WTC11 (cell line): ENCODE measurements at regions not wholly inside any gene's neighbourhood (a gene's known extent, or its start where the extent isn't known, plus 50 kb on each side); places are given as distances from the start of the nearest gene placed in this dataset.

Experiments used
- FOXJ3 ChIP-seq: sonication (generic); formaldehyde crosslinking; IDR thresholded peaks from 2 replicates; pipeline ENCODE4 v1.9.0; 2021; ENCODE audit warnings: missing genetic modification reagents, mild to moderate bottlenecking, borderline replicate concordance
- GTF2I ChIP-seq: fragments of 250-450 bp; sonication (Bioruptor Pico); conservative IDR thresholded peaks from 2 replicates; pipeline ENCODE4 v1.4.0; 2021; ENCODE audit warnings: mild to moderate bottlenecking
- SP1 ChIP-seq: sonication (generic); formaldehyde crosslinking; conservative IDR thresholded peaks from 2 replicates; pipeline ENCODE4 v1.8.1; 2022; ENCODE audit warnings: missing genetic modification reagents
- ZNF416 ChIP-seq: fragments of 250-450 bp; sonication (Bioruptor Pico); IDR thresholded peaks from 2 replicates; pipeline ENCODE4 v1.9.0; 2021; ENCODE audit warnings: mild to moderate bottlenecking, inconsistent platforms
- TF ChIP-seq, protein P1 (sequence below): sonication (generic); formaldehyde crosslinking; IDR thresholded peaks from 2 replicates; pipeline ENCODE4 v1.8.0; 2022; ENCODE audit warnings: mild to moderate bottlenecking, missing genetic modification reagents
- TF ChIP-seq, protein P2 (sequence below): fragments of 200-600 bp; IDR thresholded peaks from 2 replicates; pipeline ENCODE4 v1.8.0; 2022; ENCODE audit warnings: antibody characterized with exemption
- TF ChIP-seq, protein P3 (sequence below): sonication (generic); formaldehyde crosslinking; IDR thresholded peaks from 2 replicates; pipeline ENCODE4 v1.8.1; 2023; ENCODE audit warnings: mild to moderate bottlenecking, moderate library complexity, missing genetic modification reagents
- TF ChIP-seq, protein P4 (sequence below): sonication (generic); formaldehyde crosslinking; IDR thresholded peaks from 2 replicates; pipeline ENCODE4 v1.8.0; 2022; ENCODE audit warnings: mild to moderate bottlenecking, missing genetic modification reagents
- TF ChIP-seq, protein P5 (sequence below): fragments of 250-450 bp; sonication (Bioruptor Pico); IDR thresholded peaks from 2 replicates; pipeline ENCODE4 v1.8.0; 2021; ENCODE audit warnings: mild to moderate bottlenecking
- TF ChIP-seq, protein P6 (sequence below): fragments of 250-450 bp; sonication (Bioruptor Pico); IDR thresholded peaks from 2 replicates; pipeline ENCODE4 v1.9.0; 2021; ENCODE audit warnings: mild to moderate bottlenecking

DNA sequence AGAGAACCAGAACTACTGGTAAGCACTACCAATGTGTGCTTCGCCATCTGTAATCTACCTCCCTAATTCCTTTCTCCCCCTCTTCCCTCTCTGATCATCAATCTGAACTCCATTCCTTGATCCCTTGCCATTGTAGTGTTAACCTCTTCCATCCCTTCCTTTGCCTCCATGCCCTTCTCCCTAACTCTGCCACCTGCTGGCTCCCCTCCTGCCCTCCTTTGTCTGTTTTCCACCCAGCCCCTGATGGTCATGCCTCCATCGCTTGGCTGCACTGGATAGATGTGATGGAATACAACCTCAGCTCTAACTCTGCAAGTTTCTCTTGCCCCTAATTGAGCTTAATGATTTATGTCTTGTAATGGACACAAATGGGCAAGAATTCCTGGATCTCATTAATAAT, 108.2 kb upstream of the ASIC2 start:
- TF ChIP-seq, protein P1, sequence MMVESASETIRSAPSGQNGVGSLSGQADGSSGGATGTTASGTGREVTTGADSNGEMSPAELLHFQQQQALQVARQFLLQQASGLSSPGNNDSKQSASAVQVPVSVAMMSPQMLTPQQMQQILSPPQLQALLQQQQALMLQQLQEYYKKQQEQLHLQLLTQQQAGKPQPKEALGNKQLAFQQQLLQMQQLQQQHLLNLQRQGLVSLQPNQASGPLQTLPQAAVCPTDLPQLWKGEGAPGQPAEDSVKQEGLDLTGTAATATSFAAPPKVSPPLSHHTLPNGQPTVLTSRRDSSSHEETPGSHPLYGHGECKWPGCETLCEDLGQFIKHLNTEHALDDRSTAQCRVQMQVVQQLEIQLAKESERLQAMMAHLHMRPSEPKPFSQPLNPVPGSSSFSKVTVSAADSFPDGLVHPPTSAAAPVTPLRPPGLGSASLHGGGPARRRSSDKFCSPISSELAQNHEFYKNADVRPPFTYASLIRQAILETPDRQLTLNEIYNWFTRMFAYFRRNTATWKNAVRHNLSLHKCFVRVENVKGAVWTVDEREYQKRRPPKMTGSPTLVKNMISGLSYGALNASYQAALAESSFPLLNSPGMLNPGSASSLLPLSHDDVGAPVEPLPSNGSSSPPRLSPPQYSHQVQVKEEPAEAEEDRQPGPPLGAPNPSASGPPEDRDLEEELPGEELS, result no peak
- TF ChIP-seq, protein P2, sequence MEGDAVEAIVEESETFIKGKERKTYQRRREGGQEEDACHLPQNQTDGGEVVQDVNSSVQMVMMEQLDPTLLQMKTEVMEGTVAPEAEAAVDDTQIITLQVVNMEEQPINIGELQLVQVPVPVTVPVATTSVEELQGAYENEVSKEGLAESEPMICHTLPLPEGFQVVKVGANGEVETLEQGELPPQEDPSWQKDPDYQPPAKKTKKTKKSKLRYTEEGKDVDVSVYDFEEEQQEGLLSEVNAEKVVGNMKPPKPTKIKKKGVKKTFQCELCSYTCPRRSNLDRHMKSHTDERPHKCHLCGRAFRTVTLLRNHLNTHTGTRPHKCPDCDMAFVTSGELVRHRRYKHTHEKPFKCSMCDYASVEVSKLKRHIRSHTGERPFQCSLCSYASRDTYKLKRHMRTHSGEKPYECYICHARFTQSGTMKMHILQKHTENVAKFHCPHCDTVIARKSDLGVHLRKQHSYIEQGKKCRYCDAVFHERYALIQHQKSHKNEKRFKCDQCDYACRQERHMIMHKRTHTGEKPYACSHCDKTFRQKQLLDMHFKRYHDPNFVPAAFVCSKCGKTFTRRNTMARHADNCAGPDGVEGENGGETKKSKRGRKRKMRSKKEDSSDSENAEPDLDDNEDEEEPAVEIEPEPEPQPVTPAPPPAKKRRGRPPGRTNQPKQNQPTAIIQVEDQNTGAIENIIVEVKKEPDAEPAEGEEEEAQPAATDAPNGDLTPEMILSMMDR, result no peak
- TF ChIP-seq ZNF416 (CRISPR knock-in tag), result no peak
- TF ChIP-seq GTF2I (CRISPR knock-in tag), result no peak
- TF ChIP-seq, protein P3, sequence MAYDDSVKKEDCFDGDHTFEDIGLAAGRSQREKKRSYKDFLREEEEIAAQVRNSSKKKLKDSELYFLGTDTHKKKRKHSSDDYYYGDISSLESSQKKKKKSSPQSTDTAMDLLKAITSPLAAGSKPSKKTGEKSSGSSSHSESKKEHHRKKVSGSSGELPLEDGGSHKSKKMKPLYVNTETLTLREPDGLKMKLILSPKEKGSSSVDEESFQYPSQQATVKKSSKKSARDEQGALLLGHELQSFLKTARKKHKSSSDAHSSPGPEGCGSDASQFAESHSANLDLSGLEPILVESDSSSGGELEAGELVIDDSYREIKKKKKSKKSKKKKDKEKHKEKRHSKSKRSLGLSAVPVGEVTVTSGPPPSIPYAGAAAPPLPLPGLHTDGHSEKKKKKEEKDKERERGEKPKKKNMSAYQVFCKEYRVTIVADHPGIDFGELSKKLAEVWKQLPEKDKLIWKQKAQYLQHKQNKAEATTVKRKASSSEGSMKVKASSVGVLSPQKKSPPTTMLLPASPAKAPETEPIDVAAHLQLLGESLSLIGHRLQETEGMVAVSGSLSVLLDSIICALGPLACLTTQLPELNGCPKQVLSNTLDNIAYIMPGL (CRISPR knock-in tag), result no peak
- TF ChIP-seq, protein P4, sequence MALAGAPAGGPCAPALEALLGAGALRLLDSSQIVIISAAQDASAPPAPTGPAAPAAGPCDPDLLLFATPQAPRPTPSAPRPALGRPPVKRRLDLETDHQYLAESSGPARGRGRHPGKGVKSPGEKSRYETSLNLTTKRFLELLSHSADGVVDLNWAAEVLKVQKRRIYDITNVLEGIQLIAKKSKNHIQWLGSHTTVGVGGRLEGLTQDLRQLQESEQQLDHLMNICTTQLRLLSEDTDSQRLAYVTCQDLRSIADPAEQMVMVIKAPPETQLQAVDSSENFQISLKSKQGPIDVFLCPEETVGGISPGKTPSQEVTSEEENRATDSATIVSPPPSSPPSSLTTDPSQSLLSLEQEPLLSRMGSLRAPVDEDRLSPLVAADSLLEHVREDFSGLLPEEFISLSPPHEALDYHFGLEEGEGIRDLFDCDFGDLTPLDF (CRISPR knock-in tag), result no peak
- TF ChIP-seq FOXJ3 (CRISPR knock-in tag), result no peak
- TF ChIP-seq, protein P5, sequence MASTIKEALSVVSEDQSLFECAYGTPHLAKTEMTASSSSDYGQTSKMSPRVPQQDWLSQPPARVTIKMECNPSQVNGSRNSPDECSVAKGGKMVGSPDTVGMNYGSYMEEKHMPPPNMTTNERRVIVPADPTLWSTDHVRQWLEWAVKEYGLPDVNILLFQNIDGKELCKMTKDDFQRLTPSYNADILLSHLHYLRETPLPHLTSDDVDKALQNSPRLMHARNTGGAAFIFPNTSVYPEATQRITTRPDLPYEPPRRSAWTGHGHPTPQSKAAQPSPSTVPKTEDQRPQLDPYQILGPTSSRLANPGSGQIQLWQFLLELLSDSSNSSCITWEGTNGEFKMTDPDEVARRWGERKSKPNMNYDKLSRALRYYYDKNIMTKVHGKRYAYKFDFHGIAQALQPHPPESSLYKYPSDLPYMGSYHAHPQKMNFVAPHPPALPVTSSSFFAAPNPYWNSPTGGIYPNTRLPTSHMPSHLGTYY (CRISPR knock-in tag), result no peak
- TF ChIP-seq SP1 (CRISPR knock-in tag), result no peak
- TF ChIP-seq, protein P6, sequence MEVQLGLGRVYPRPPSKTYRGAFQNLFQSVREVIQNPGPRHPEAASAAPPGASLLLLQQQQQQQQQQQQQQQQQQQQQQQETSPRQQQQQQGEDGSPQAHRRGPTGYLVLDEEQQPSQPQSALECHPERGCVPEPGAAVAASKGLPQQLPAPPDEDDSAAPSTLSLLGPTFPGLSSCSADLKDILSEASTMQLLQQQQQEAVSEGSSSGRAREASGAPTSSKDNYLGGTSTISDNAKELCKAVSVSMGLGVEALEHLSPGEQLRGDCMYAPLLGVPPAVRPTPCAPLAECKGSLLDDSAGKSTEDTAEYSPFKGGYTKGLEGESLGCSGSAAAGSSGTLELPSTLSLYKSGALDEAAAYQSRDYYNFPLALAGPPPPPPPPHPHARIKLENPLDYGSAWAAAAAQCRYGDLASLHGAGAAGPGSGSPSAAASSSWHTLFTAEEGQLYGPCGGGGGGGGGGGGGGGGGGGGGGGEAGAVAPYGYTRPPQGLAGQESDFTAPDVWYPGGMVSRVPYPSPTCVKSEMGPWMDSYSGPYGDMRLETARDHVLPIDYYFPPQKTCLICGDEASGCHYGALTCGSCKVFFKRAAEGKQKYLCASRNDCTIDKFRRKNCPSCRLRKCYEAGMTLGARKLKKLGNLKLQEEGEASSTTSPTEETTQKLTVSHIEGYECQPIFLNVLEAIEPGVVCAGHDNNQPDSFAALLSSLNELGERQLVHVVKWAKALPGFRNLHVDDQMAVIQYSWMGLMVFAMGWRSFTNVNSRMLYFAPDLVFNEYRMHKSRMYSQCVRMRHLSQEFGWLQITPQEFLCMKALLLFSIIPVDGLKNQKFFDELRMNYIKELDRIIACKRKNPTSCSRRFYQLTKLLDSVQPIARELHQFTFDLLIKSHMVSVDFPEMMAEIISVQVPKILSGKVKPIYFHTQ (CRISPR knock-in tag), result no peak
